ENCODE measurements at regions not wholly inside any gene's neighbourhood (a gene's known extent, or its start where the extent isn't known, plus 50 kb on each side); places are given as distances from the start of the nearest gene placed in this dataset.

- TF ChIP-seq PBX3 (IDR thresholded peaks at IDR 0.05; ENCODE audit: insufficient replicate concordance, low read depth, low read length) (no peak), CEBPB (IDR thresholded peaks at IDR 0.05; ENCODE audit: borderline replicate concordance in 1 of 2, low read depth in 2 of 2, low read length in 2 of 2) (no peak), NKRF (conservative IDR thresholded peaks at IDR 0.05) (no peak), ZNF217 (IDR thresholded peaks at IDR 0.05) (no peak), SRF (IDR thresholded peaks at IDR 0.05; ENCODE audit: low read depth in 2 of 2, low read length in 2 of 2) (no peak), LARP7 (IDR thresholded peaks at IDR 0.05) (no peak), NR2F1 (conservative IDR thresholded peaks at IDR 0.05) (no peak), FOXM1 (IDR thresholded peaks at IDR 0.05; ENCODE audit: low read depth, low read length) (no peak), TAF1 (IDR thresholded peaks at IDR 0.05; ENCODE audit: borderline replicate concordance, low read depth, low read length) (no peak), CBFB (IDR thresholded peaks at IDR 0.05; ENCODE audit: low read depth) (no peak), SUPT20H (IDR thresholded peaks at IDR 0.05; ENCODE audit: borderline replicate concordance, control insufficient read depth, low read depth, low read length) (no peak)
- TF ChIP-seq, protein P1, sequence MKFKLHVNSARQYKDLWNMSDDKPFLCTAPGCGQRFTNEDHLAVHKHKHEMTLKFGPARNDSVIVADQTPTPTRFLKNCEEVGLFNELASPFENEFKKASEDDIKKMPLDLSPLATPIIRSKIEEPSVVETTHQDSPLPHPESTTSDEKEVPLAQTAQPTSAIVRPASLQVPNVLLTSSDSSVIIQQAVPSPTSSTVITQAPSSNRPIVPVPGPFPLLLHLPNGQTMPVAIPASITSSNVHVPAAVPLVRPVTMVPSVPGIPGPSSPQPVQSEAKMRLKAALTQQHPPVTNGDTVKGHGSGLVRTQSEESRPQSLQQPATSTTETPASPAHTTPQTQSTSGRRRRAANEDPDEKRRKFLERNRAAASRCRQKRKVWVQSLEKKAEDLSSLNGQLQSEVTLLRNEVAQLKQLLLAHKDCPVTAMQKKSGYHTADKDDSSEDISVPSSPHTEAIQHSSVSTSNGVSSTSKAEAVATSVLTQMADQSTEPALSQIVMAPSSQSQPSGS (IDR thresholded peaks at IDR 0.05; ENCODE audit: low read length) = no peak
- TF ChIP-seq, protein P2, sequence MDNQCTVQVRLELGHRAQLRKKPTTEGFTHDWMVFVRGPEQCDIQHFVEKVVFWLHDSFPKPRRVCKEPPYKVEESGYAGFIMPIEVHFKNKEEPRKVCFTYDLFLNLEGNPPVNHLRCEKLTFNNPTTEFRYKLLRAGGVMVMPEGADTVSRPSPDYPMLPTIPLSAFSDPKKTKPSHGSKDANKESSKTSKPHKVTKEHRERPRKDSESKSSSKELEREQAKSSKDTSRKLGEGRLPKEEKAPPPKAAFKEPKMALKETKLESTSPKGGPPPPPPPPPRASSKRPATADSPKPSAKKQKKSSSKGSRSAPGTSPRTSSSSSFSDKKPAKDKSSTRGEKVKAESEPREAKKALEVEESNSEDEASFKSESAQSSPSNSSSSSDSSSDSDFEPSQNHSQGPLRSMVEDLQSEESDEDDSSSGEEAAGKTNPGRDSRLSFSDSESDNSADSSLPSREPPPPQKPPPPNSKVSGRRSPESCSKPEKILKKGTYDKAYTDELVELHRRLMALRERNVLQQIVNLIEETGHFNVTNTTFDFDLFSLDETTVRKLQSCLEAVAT (IDR thresholded peaks at IDR 0.05) = no peak
- DNase-seq (ENCODE audit: low read depth, low spot score) = no peak
- Histone ChIP-seq H3K36me3 (ENCODE audit: control insufficient read depth in 2 of 2, insufficient read depth in 2 of 2, low read length in 1 of 2) (no peaks in the 10 kb centered on the region), H4K20me1 (ENCODE audit: control insufficient read depth, insufficient read depth) (no peaks in the 10 kb centered on the region), H3K79me2 (ENCODE audit: control insufficient read depth, insufficient read depth, low read length) (no peaks in the 10 kb centered on the region), H3K27me3 (replicated peaks in 1 of 2; ENCODE audit: control insufficient read depth in 2 of 2, insufficient read depth in 2 of 2, low read length in 1 of 2) (peaks cover 0 to 2% of the 10 kb centered on the region in 2 experiments; a peak in 3 of 4 replicates), H3K4me1 (ENCODE audit: control insufficient read depth, insufficient read depth, low read length) (no peaks in the 10 kb centered on the region), H3K9me3 (replicated peaks; ENCODE audit: control insufficient read depth, insufficient read depth, low read length) (no peaks in the 10 kb centered on the region), H3K9ac (ENCODE audit: control insufficient read depth, insufficient read depth, low read length) (no peak overlapping the region), H3K4me3 (no peak overlapping the region), H3K4me2 (ENCODE audit: control insufficient read depth, insufficient read depth) (no peak overlapping the region), H2AFZ (ENCODE audit: control insufficient read depth, low read depth, low read length) (no peak overlapping the region), H3K27ac (ENCODE audit: control insufficient read depth, insufficient read depth) (no peak overlapping the region)
- SMC1A ChIA-PET (ENCODE audit: uncharacterized antibody, unreplicated experiment) = no interaction called here
- RAD21 ChIA-PET (ENCODE audit: unreplicated experiment) = no interaction called here
- BruUV-seq (replicated peaks) = no TSS peak
- POLR2A ChIA-PET = no interaction called here
- in situ Hi-C loops (cut with MboI) = no loop called here
- CTCF ChIA-PET = no interaction called here
- WGBS (ENCODE audit: insufficient coverage, insufficient replicate concordance, low lambda C conversion rate, missing lambda C conversion rate) = 20% methylated on average over 4 of the region's 4 CpGs
- ATAC-seq = no peak
- FAIRE-seq = no peak
- intact Hi-C loops (cut with micrococcal nuclease; ENCODE audit: unreplicated experiment) = no loop called here
These were observed 52.4 kb upstream of the MRPS22 start for GRCh38 chr3:139291276-139292051.

Measured in GM12878 (cell line).